GM19035 (cell line): ENCODE measurements at regions not wholly inside any gene's neighbourhood (a gene's known extent, or its start where the extent isn't known, plus 50 kb on each side); places are given as distances from the start of the nearest gene placed in this dataset.
"Not testable (repeated sequence)": the region's sequence is repeated elsewhere in the genome, so short reads cannot be mapped to it uniquely, and the experiment has no call there.

Source experiments
- ATAC-seq: cut with Tn5 transposase; IDR thresholded peaks from one replicate; pipeline ENCODE4 v1.9.1; 2021; ENCODE audit not compliant: unreplicated experiment

DNA sequence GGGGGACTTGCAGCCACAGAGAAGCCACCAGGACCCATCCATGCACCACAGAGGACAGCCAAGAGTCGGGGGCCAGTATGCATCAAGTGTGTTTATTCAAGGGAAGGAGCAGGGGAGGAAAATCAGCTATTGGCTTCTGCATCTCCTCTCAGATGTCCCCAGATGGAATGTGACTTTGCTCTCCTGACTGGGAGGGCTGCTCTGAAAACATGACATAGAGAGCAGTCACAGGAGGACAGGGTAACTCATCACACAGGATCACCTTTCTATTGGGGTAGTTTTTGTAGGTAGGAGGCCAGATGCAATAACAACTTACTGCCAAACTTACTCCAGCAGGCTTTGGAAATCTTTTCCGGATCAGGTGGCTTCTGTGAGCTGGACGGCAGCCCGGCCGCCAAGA, 121.0 kb upstream of the OPCML start:
- no peak for ATAC-seq

DNA sequence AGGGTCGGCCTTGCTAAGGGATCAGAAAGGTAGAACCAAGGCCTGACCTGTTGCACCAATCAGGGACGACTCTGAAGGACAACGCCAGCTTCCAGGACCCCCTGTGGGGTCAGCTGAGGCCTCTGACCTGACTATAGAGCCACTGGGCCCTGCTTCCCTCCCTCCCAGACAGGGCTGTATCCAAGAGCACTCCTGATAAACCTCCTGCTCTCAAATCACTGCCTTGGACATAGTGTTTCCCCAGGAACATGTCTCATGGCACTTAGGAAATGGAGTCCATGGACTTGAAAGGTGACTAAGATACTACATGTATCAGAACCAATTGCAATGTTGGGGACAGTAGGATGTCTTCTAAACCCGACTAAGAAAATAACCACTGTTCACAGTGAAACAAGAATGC, 117.8 kb upstream of the OPCML start:
- ATAC-seq, result no peak

DNA sequence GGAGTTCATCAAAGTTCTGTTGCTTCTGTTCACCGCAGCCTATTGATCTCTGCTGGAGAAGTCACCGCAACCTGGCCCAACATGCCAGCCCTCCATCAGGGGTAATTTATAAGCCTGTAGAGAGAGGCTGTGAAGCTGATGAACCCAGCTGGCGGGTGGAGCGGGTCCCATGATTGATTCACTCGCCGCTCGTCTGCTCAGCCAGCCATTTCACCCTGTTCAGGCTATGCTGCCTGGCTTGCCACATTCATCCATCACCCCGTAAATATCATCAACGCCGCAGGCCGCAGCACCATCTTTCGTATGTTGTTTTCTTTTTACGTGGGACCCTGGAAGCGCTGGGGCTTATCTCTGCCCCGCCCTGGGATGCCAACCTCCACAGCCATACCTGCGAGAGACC, 116.7 kb upstream of the OPCML start:
- ATAC-seq, result no peak

DNA sequence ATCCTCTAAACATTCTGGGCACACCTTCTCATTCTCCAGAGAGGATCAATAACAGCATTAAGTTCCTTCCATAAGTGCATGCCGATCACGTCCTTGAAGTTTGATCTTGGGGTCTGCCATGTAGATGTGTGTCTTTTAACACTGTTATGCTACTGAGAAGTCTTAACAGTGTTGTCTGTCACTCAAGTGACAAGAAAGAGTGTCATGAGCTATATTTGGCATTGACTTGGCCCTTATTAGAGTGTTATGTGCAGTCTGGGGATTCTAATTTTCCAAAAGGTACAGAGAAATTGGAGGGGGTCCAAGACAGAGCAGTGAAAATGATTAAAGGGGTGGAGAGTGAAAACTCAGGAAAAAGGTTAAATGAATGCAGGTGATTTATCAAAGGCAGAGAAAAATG, 107.1 kb upstream of the OPCML start:
- no peak for ATAC-seq

DNA sequence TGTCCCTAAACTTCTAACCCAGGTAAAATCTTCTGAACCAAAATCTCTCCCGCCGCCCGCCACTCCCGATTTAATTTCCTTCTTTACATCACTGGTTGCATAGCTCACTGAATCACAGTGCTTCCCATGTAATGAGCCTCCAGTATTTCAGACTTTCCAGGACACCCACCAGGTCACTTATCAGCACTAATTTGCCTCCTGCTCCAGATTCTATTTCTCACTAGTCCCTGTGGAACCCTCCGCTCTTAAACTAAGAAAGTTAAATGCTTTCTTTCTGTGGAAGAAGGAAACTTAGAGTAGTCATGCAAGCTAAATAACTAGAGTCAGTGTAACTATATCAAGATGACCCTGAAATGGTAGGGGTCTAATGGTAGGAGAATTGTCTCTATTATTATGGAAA, 106.6 kb upstream of the OPCML start:
- no peak for ATAC-seq

DNA sequence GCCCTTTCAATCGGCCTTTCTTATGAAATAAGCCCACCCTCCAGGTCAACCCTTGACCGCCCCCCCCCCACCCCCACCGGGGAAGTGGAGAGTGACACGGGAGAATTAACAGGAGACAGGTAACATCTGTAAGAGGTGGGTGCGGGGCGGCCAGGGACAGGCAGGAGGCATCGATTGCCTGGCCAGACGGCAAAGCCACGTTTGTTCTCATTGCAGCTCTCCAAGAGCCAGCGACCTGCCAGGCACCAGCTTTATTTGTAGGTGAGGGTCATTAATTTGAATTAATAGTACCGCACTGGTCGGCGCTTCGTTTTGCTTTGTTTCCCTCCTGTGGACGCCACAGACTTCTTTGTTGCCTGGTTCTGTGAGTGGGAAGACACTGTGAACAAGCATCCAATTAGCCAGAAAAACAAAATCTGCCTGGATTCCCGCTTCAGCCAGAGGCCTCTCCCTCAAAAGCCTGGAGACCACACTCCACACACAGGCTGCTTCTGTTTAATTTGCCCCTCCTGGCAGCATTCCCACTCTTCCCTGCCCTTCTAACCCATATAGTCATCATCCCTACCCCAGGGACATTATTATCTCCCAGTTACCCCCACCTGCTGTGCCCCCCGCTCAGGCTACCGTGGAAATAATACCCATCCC, 104.5 kb upstream of the OPCML start:
- no peak for ATAC-seq

DNA sequence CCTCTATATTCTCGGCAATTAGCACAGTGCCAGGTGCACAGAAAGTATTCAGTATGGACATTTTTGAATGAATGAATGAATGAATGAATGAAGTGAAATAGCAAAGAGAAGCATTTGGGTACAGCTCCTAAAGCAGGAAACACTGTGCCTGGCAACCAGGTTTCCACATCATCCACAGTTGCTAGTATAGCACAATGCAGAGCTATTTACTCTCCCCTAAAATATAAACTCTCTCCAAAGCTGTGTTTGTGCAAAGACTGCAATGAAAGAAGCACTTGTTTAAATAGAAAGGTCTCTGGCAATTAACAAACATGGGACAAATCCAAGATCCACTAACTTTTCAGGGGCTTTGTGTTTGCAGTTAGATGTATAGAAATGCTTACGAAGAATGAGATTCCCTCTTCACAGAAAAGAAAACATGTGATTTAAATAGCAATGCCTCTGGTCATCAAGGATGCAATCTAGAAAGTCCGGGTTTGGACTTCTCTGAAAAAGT, 103.0 kb upstream of the OPCML start:
- no peak for ATAC-seq

DNA sequence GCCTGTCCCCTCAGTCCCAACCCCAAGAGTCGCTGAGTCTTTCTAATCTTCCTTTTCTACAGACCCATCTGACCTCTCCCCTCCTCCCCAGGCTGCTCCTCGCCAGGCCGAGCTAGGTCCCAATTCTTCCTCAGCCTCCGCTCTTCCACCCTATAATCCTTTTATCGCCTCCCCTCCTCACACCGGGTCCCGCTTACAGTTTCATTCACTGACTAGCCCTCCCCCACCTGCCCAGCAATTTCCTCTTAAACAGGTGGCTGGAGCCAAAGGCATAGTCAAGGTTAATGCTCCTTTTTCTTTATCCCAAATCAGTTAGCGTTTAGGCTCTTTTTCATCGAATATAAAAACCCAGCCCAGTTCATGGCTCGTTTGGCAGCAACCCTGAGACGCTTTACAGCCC, 96.1 kb upstream of the OPCML start:
- ATAC-seq, result not testable (repeated sequence)

DNA sequence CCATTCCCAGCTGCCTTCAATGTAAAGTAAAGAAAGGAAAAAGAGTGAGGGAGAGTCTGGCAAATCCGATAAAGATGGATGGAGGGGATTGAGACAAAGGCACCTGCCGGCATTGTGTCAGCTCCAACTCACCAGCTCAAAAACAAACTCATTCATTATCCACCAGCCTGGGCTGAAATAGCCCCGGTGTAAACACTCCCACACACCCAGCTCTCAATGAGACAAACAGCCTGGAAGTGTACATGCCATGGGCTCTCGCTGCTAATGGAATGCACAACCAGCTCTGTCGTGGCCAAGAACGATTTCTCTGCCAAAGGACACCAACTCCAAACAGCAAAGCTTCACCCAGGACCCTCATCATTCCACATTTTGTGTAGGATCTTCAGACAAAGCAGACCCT, 89.3 kb upstream of the OPCML start:
- ATAC-seq, result no peak

DNA sequence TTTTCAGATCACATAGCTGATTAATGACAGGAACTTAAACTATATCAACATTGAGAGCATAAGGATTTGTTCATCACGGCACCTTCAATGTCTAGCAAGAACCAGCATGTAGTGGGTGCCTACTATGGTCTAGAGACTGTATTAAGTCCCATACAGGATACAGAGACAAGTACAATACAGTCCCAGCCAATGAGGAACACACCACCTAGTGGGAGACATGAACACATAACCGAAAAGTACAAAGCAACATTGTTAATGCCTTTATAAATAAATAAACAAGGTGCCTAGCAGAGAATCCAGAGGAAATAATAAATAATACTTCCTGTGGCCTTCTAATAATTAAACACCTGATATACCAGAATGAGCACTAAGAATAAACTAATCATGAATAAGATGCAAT, 87.7 kb upstream of the OPCML start:
- no peak for ATAC-seq

DNA sequence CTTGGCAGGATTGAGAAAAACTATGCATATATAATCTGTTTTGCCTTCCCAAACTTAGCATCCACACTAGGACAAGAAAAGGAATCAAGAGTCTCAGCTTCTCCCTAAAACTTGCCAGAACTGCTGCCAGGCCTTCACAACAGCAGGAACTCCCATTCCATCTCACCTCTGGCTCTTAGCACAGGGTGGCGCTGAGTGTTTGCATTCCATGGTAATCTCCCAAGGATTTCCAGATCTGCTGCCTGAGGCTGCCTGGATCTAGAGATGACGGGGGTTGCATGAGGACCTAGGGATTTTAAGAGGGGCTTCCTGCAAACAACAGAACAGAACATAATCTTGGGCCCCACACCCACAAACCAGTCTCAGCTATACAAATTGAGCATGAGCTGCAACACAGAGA, 87.1 kb upstream of the OPCML start:
- no peak for ATAC-seq

DNA sequence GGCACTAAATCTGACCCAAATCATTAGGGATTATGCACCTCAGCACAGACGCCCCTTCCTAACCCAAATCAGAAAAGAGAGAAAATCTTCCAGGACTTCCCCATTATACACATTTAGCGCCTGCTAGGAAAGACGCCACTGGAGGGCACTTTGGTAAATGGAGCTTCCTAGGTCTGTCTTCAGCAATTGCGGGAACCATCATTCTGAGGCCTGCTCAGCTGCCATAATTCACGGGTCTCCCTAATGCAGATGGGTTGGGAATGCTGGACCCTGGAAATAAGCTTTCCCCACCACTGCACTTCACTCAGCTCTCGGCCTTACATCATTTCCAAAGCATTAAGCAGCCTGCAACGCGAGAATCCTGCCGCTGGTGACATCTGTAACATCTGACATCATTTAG, 86.2 kb upstream of the OPCML start:
- ATAC-seq, result no peak

DNA sequence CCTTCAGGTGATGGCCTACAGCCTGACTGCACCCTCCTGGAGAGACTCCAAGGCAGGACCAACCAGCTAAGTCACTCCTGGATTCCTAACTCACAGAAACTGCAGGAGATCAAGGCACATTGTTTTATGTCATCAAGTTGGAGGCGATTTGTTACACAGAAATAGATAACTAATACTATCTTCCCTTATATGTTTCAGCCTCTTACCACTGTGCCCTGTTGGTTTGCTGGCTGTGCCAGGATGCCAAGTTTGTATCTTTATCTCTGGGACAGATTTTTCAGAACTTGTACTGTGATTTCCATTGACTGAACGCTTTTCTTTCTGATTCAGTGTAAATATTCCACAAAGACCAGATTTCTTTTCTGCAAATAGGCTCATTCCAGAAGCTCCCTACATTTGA, 76.2 kb upstream of the OPCML start:
- ATAC-seq, result no peak

DNA sequence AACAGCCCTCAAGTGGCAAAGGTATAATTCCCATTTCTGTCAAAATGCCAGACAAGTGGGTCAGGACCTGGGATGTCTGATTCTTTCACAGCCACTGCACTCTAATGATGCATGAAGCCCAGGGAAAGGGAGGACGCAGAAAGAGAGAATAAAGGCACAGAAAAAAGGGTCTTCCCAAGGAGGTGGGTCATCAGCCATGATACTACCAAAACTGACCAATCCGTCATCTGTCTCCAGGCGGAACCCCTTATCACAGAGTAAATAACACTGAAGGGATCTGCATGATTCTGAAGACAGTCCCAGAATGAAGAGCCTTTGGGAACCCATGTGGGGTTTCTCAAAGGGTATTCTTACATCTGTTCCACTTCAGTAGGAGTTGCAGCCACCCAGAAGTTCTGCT, 73.8 kb upstream of the OPCML start:
- no peak for ATAC-seq

DNA sequence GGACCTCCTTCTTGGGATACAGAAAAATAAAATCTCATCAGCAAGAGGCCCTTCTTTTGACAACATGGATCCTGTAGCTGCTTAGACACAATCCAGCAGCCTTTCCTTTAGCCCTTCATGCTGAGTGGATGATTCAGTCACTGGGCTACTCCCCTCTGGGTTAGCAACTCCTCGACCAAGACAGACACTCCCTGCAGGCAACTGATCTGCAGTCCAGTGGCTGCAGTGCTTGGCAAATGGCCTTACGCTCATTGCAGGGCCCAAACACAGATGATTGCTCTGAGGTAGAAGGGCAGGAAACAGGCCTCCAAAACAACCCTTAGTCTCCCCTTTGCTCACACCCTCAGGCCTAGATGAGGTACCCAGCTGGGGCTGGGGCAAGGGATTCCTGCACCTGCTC, 73.2 kb upstream of the OPCML start:
- no peak for ATAC-seq

DNA sequence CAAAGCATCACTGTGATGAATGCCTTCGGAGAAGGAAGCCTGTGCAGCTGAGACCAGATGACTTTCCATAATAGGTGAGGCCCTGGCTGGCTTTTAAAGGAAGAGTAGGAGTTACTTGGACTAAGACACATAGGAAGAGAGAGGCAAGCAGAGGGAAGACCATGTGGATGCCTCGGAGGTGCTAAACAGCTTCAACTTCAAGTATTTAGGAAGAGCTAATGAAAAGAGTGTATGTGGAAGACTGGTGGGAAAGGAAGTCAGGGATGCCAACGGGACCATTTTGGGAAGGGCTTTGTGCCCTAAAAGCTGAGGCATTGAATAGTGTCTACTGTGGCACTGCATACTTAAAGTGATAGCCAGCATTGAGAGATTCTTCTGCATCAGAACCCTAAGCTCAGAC, 69.3 kb upstream of the OPCML start:
- no peak for ATAC-seq

DNA sequence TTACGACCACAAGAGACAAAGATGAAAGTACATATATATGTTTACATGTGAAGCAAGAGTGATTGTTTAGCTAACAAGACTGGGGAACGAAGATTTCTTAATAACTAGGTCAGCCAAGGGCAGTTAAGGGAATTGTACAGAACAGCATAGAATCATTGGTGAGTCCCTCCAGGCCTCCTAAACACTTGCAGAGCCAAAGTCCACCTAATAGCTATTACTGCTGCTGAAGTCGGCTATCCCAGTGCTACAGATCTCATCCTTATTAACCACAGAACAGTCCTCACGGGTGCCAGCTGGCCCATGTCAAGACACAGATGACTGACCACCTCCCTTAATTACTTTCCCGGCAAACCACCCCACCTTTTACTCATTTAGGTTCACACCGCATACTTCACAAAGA, 68.5 kb upstream of the OPCML start:
- no peak for ATAC-seq

DNA sequence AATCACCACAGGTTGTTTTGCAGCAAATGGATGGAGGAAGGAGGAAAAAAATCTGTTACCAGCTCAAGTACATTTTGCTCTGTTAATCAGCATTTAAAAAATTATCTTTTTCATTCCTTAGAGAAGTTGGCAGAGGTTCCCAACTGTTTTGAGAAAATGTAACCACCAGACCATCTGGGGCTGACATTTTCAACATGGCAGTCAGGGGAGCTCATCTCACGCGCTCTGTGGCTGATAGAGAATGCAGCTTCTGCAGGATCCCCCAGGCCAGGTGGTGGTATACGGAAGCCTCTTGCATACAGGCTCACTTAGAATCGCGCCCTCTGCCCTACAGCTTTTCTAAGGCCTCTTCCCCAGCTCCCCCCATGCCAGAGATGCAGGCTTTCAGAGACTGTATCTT, 68.0 kb upstream of the OPCML start:
- no peak for ATAC-seq

DNA sequence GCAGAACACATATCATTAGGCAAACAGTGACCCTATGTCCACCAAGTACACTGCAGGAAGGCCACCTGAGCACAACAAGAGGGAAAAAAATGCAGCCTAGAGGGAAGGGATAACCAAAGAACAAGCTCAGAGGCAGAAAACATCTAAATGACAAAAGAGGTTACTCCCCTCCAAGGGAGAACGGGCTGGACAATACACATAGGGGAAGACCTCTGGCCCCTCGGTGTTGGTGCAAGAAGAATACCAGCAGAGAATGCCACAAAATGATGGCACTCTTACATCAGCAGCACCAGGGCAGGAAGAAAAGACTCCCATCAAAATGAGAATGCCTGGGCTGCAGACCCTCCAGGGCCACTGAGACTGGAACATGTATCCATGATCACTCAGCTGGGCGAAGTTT, 66.6 kb upstream of the OPCML start:
- ATAC-seq, result no peak

DNA sequence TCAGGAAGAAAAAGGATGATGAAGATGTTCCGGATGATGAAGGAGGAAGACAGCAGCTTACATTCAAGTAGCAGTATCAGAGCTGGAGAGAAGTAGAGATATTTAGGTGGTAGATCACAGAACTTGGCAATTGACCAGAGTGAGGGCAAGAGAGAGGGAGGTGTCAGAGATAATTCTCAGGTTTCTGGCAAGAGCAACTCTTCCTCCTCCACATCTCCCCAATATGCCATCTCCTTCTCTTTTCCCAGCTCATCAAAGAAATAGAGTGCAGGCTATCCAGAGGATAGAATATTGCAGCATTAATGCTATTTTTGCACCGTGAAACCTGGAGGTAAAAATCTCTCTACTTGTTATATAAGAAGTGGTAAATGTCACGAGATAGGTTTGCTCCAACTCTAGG, 64.9 kb upstream of the OPCML start:
- ATAC-seq, result no peak

DNA sequence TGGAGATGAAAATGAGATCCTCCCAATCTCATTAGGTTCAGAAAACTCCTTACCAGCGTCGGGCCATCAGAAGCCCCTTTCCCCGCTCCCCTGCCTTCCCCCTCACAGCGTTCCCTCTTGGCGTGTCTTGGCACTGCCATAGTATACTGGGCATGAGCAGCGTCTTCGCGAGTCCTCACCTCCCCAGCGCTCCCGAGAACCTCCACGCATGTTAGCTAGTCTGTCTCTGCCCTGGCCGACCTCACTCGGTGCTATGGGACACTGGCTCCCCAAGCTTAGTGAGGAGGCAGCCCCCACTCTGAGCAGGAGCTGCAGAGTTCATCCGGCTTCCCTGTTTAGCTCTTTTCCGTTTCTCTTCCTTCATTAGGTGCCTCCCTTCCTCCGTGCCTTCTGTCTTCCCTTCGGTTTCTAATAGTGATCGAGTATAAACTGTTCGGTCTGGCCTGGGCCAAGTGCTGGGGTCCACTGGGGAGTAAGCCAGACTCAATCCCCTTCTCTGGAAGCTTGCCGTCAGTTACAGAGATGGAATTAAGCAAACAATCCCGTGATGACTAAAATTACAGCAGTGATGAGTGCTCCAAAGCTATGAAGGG, 63.8 kb upstream of the OPCML start:
- no peak for ATAC-seq

DNA sequence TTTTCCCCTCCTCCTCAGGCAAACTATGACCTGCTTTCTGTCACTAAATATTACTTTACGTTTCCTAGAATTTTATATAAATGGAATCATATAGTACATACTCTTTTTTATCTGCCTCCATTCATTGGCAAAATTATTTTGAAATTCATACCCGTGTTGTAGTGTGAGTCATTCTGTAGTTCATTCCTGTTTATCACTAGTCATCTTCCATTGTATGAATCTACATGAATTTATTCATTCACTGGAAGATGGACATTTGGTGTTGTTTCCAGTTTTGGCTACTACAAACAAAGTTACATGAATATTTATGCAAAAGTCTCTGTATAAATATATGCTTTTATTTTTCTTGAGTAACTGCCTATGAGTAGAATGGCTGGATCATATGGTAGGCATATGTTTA, 60.7 kb upstream of the OPCML start:
- no peak for ATAC-seq

DNA sequence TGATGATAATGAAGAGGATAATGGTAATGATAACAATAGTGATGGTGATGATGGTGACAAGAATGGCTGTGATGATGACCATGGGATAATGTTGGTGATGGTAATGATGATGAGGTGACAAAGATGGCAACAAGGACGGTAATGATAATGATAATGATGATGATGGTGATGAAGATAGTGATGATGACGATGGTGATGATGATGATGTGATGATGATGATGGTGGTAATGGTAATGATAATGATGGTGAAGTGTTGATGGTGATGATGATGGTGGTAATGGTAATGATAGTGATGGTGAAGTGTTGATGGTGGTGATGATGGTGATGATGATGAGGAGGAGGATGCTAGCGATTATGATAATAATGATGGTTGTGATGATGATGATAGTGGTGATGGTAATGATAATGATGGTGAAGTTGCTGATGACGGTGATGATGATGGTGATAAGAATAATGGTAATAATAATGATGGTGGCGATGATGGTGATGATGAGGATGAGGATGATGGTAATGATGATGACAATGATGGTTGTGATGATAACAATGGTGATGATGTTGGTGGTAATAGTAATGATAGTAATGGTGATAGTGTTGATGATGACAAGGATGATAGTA, 54.7 kb upstream of the OPCML start:
- no peak for ATAC-seq
